ENCODE measurements at regions not wholly inside any gene's neighbourhood (a gene's known extent, or its start where the extent isn't known, plus 50 kb on each side); places are given as distances from the start of the nearest gene placed in this dataset.

DNA sequence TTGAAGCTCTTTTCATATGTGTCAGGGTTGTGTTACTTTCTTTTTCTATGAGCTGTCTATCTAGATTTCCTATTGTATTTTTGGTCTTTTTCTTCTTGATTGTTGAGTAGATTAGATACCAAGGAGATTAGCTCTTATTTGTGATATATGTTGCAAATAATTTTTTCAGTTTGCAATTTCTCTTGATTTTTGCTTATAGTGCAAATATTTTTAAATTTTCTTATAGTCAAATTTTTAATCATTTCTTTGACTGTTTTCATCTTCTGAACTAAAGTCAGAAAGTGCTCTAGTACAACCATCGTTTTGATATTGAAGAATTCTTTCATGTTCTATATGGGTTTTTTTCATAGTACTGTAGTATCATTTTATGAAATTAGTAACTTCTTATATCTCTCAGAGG, 193.7 kb downstream of the OSTF1 start:
- Histone ChIP-seq H3K4me1 (ENCODE audit: control insufficient read depth in 4 of 4, insufficient read depth in 4 of 4, low read length in 3 of 4) (peaks cover 0 to 2% (median 0%) of the 10 kb centered on the region in 4 donors), H3K9me3 (ENCODE audit: control insufficient read depth in 4 of 4, low read length in 3 of 4) (no peaks in the 10 kb centered on the region), H3K36me3 (ENCODE audit: control insufficient read depth in 4 of 4, insufficient read depth in 3 of 4, low read depth in 1 of 4, low read length in 3 of 4) (no peaks in the 10 kb centered on the region), H3K4me3 (ENCODE audit: low read depth in 1 of 3, low read length in 3 of 3) (no peak overlapping the region), H3K9ac (ENCODE audit: low read depth in 1 of 2, low read length in 2 of 2) (no peak overlapping the region), H3K27me3 (ENCODE audit: control insufficient read depth in 4 of 4, insufficient read depth in 4 of 4, low read length in 3 of 4) (no peaks in the 10 kb centered on the region), H3K27ac (ENCODE audit: low read depth in 1 of 2, low read length in 2 of 2) (no peak overlapping the region)
- no peak for TF ChIP-seq SP1 (IDR thresholded peaks at IDR 0.05)
- TF ChIP-seq, protein P1, sequence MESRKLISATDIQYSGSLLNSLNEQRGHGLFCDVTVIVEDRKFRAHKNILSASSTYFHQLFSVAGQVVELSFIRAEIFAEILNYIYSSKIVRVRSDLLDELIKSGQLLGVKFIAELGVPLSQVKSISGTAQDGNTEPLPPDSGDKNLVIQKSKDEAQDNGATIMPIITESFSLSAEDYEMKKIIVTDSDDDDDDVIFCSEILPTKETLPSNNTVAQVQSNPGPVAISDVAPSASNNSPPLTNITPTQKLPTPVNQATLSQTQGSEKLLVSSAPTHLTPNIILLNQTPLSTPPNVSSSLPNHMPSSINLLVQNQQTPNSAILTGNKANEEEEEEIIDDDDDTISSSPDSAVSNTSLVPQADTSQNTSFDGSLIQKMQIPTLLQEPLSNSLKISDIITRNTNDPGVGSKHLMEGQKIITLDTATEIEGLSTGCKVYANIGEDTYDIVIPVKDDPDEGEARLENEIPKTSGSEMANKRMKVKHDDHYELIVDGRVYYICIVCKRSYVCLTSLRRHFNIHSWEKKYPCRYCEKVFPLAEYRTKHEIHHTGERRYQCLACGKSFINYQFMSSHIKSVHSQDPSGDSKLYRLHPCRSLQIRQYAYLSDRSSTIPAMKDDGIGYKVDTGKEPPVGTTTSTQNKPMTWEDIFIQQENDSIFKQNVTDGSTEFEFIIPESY (IDR thresholded peaks at IDR 0.05), result no peak
- no peak for TF ChIP-seq YY1 (IDR thresholded peaks at IDR 0.05)
- TF ChIP-seq FOXA1 (IDR thresholded peaks at IDR 0.05), result no peak
- TF ChIP-seq RXRA (IDR thresholded peaks at IDR 0.05), result no peak
- TF ChIP-seq, protein P2, sequence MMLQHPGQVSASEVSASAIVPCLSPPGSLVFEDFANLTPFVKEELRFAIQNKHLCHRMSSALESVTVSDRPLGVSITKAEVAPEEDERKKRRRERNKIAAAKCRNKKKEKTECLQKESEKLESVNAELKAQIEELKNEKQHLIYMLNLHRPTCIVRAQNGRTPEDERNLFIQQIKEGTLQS (IDR thresholded peaks at IDR 0.05), result no peak
- no peak for TF ChIP-seq HNF4A (conservative IDR thresholded peaks at IDR 0.05)
- no peak for TF ChIP-seq GABPA (IDR thresholded peaks at IDR 0.05 in 1 of 2, conservative IDR thresholded peaks at IDR 0.05 in 1 of 2)
- TF ChIP-seq, protein P3, sequence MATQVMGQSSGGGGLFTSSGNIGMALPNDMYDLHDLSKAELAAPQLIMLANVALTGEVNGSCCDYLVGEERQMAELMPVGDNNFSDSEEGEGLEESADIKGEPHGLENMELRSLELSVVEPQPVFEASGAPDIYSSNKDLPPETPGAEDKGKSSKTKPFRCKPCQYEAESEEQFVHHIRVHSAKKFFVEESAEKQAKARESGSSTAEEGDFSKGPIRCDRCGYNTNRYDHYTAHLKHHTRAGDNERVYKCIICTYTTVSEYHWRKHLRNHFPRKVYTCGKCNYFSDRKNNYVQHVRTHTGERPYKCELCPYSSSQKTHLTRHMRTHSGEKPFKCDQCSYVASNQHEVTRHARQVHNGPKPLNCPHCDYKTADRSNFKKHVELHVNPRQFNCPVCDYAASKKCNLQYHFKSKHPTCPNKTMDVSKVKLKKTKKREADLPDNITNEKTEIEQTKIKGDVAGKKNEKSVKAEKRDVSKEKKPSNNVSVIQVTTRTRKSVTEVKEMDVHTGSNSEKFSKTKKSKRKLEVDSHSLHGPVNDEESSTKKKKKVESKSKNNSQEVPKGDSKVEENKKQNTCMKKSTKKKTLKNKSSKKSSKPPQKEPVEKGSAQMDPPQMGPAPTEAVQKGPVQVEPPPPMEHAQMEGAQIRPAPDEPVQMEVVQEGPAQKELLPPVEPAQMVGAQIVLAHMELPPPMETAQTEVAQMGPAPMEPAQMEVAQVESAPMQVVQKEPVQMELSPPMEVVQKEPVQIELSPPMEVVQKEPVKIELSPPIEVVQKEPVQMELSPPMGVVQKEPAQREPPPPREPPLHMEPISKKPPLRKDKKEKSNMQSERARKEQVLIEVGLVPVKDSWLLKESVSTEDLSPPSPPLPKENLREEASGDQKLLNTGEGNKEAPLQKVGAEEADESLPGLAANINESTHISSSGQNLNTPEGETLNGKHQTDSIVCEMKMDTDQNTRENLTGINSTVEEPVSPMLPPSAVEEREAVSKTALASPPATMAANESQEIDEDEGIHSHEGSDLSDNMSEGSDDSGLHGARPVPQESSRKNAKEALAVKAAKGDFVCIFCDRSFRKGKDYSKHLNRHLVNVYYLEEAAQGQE (IDR thresholded peaks at IDR 0.05), result no peak
- TF ChIP-seq, protein P4, sequence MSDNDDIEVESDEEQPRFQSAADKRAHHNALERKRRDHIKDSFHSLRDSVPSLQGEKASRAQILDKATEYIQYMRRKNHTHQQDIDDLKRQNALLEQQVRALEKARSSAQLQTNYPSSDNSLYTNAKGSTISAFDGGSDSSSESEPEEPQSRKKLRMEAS (IDR thresholded peaks at IDR 0.05), result no peak
- no peak for TF ChIP-seq RAD21 (IDR thresholded peaks at IDR 0.05)
- TF ChIP-seq JUND (IDR thresholded peaks at IDR 0.05), result no peak
- no peak for TF ChIP-seq FOXA2 (IDR thresholded peaks at IDR 0.05)
- no peak for TF ChIP-seq EGR1 (IDR thresholded peaks at IDR 0.05; ENCODE audit: low read depth in 2 of 2)
- no peak for TF ChIP-seq NR2F2 (IDR thresholded peaks at IDR 0.05)
- no peak for TF ChIP-seq TAF1 (conservative IDR thresholded peaks at IDR 0.05)
- 93% methylated on average over 1 of the region's 1 CpG for WGBS
- DNase-seq (ENCODE audit: low spot score), result no peak

- no peak overlapping the region for H3K27ac ChIP-seq (ENCODE audit: low read depth in 1 of 2, low read length in 2 of 2)
- H3K4me3 ChIP-seq (ENCODE audit: low read depth in 1 of 3, low read length in 3 of 3), result no peak overlapping the region
- no peaks in the 10 kb centered on the region for H3K4me1 ChIP-seq (ENCODE audit: control insufficient read depth in 4 of 4, insufficient read depth in 4 of 4, low read length in 3 of 4)
- H3K9ac ChIP-seq (ENCODE audit: low read depth in 1 of 2, low read length in 2 of 2), result no peak overlapping the region
- H3K36me3 ChIP-seq (ENCODE audit: control insufficient read depth in 4 of 4, insufficient read depth in 3 of 4, low read depth in 1 of 4, low read length in 3 of 4), result no peaks in the 10 kb centered on the region
- DNase-seq (ENCODE audit: low spot score), result no peak
- H3K9me3 ChIP-seq (ENCODE audit: control insufficient read depth in 4 of 4, low read length in 3 of 4), result no peaks in the 10 kb centered on the region
- no peak for TF ChIP-seq FOXA2 (IDR thresholded peaks at IDR 0.05)
- no peak for TF ChIP-seq GABPA (IDR thresholded peaks at IDR 0.05 in 1 of 2, conservative IDR thresholded peaks at IDR 0.05 in 1 of 2)
- TF ChIP-seq, protein P1 (IDR thresholded peaks at IDR 0.05), result no peak
- TF ChIP-seq TAF1 (conservative IDR thresholded peaks at IDR 0.05), result no peak
- no peak for TF ChIP-seq HNF4G (IDR thresholded peaks at IDR 0.05)
- TF ChIP-seq NR2F2 (IDR thresholded peaks at IDR 0.05), result no peak
- no peak for TF ChIP-seq FOXA1 (IDR thresholded peaks at IDR 0.05)
- TF ChIP-seq RAD21 (IDR thresholded peaks at IDR 0.05), result no peak
- TF ChIP-seq SP1 (IDR thresholded peaks at IDR 0.05), result no peak
- no peaks in the 10 kb centered on the region for H3K27me3 ChIP-seq (ENCODE audit: control insufficient read depth in 4 of 4, insufficient read depth in 4 of 4, low read length in 3 of 4)
Measured at GRCh38 chr9:75289332-75289731, 201.0 kb downstream of the OSTF1 start.

All from liver (tissue), 7 donors.